ENCODE measurements at regions not wholly inside any gene's neighbourhood (a gene's known extent, or its start where the extent isn't known, plus 50 kb on each side); places are given as distances from the start of the nearest gene placed in this dataset.

GRCh38 chr1:208766832-208767231 lies 522.6 kb upstream of the PLXNA2 start:
- TF ChIP-seq, protein P1, sequence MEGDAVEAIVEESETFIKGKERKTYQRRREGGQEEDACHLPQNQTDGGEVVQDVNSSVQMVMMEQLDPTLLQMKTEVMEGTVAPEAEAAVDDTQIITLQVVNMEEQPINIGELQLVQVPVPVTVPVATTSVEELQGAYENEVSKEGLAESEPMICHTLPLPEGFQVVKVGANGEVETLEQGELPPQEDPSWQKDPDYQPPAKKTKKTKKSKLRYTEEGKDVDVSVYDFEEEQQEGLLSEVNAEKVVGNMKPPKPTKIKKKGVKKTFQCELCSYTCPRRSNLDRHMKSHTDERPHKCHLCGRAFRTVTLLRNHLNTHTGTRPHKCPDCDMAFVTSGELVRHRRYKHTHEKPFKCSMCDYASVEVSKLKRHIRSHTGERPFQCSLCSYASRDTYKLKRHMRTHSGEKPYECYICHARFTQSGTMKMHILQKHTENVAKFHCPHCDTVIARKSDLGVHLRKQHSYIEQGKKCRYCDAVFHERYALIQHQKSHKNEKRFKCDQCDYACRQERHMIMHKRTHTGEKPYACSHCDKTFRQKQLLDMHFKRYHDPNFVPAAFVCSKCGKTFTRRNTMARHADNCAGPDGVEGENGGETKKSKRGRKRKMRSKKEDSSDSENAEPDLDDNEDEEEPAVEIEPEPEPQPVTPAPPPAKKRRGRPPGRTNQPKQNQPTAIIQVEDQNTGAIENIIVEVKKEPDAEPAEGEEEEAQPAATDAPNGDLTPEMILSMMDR (conservative IDR thresholded peaks at IDR 0.05 in 1 of 2, IDR thresholded peaks at IDR 0.05 in 1 of 2; ENCODE audit: extremely low read depth in 1 of 2, insufficient read depth in 1 of 2, low read depth in 1 of 2, low read length in 2 of 2) = no peak
- TF ChIP-seq EZH2 (IDR thresholded peaks at IDR 0.05; ENCODE audit: borderline replicate concordance, low read length) = no peak
